HUES64 (cell line): ENCODE measurements at regions not wholly inside any gene's neighbourhood (a gene's known extent, or its start where the extent isn't known, plus 50 kb on each side); places are given as distances from the start of the nearest gene placed in this dataset.

Experiments used
- H3K27ac ChIP-seq: 2 replicates; pipeline ENCODE4 v1.7.0; 2013; ENCODE audit warnings: low read depth, low read length, inconsistent platforms
- H3K27me3 ChIP-seq: 2 replicates; pipeline ENCODE4 v1.6.1; 2013; ENCODE audit warnings: mild to moderate bottlenecking, low read length; ENCODE audit not compliant: insufficient read depth
- H3K36me3 ChIP-seq: 2 replicates; pipeline ENCODE4 v1.6.1; 2013; ENCODE audit warnings: mild to moderate bottlenecking, low read length; ENCODE audit not compliant: insufficient read depth
- H3K4me1 ChIP-seq: 2 replicates; pipeline ENCODE4 v1.6.1; 2013; ENCODE audit warnings: mild to moderate bottlenecking, low read length, moderate library complexity; ENCODE audit not compliant: insufficient read depth
- H3K4me3 ChIP-seq: 2 replicates; pipeline ENCODE4 v1.5.1; 2013; ENCODE audit warnings: mild to moderate bottlenecking, low read length, moderate library complexity
- H3K9ac ChIP-seq: 2 replicates; pipeline ENCODE4 v1.6.1; 2013; ENCODE audit warnings: mild to moderate bottlenecking, low read depth, low read length
- H3K9me3 ChIP-seq: 2 replicates; pipeline ENCODE4 v1.6.1; 2013; ENCODE audit warnings: low read depth, low read length; ENCODE audit not compliant: insufficient read depth
- WGBS: fragments of 150-250, 120-280 bp; methylation state at CpG from one replicate; pipeline ENCODE4 v1.1.7; 2013; ENCODE audit warnings: missing lambda C conversion rate; 5-methylcytosine and 5-hydroxymethylcytosine counted together

- Histone ChIP-seq H3K4me1 (no peaks in the 10 kb centered on the region), H3K27me3 (no peaks in the 10 kb centered on the region), H3K27ac (no peak overlapping the region), H3K36me3 (no peaks in the 10 kb centered on the region), H3K9me3 (no peaks in the 10 kb centered on the region), H3K4me3 (no peak overlapping the region), H3K9ac (no peak overlapping the region)
- 100% methylated on average over 1 of the region's 1 CpG for WGBS
These were observed 127.7 kb downstream of the LACC1 start for GRCh38 chr13:44007451-44007850.

GRCh38 chr13:44011036-44011435 is 131.3 kb downstream of the LACC1 start:
- H3K36me3 ChIP-seq: no peaks in the 10 kb centered on the region
- H3K4me1 ChIP-seq: no peaks in the 10 kb centered on the region
- no peak overlapping the region for H3K9ac ChIP-seq
- no peaks in the 10 kb centered on the region for H3K27me3 ChIP-seq
- no peak overlapping the region for H3K4me3 ChIP-seq
- WGBS: 100% methylated on average over 2 of the region's 2 CpGs
- H3K27ac ChIP-seq: no peak overlapping the region
- H3K9me3 ChIP-seq: no peaks in the 10 kb centered on the region

- no peaks in the 10 kb centered on the region for H3K4me1 ChIP-seq
- no peaks in the 10 kb centered on the region for H3K36me3 ChIP-seq
- no peak overlapping the region for H3K9ac ChIP-seq
- 96% methylated on average over 7 of the region's 8 CpGs for WGBS
- no peak overlapping the region for H3K27ac ChIP-seq
- no peaks in the 10 kb centered on the region for H3K9me3 ChIP-seq
- H3K4me3 ChIP-seq: no peak overlapping the region
- H3K27me3 ChIP-seq: no peaks in the 10 kb centered on the region
These were observed 133.4 kb downstream of the LACC1 start for GRCh38 chr13:44012910-44013757.

GRCh38 chr13:44013758-44014291 is 134.1 kb downstream of the LACC1 start:
- WGBS: 92% methylated on average over 4 of the region's 4 CpGs

GRCh38 chr13:44014501-44014900 is 134.8 kb downstream of the LACC1 start:
- no peak overlapping the region for H3K9ac ChIP-seq
- no peaks in the 10 kb centered on the region for H3K36me3 ChIP-seq
- no peak overlapping the region for H3K27ac ChIP-seq
- H3K4me3 ChIP-seq: no peak overlapping the region
- H3K27me3 ChIP-seq: no peaks in the 10 kb centered on the region
- no peaks in the 10 kb centered on the region for H3K9me3 ChIP-seq
- 91% methylated on average over 8 of the region's 8 CpGs for WGBS
- no peaks in the 10 kb centered on the region for H3K4me1 ChIP-seq

More at GRCh38 chr13:44013758-44014291, 134.1 kb downstream of the LACC1 start:
- Histone ChIP-seq H3K9ac (no peak overlapping the region), H3K9me3 (no peaks in the 10 kb centered on the region), H3K27me3 (no peaks in the 10 kb centered on the region), H3K4me1 (no peaks in the 10 kb centered on the region), H3K36me3 (no peaks in the 10 kb centered on the region), H3K27ac (no peak overlapping the region), H3K4me3 (no peak overlapping the region)

- no peaks in the 10 kb centered on the region for H3K36me3 ChIP-seq
- WGBS: 93% methylated on average over 5 of the region's 5 CpGs
These were observed 135.4 kb downstream of the LACC1 start for GRCh38 chr13:44015118-44015517.

GRCh38 chr13:44015811-44016210 is 136.1 kb downstream of the LACC1 start:
- no peaks in the 10 kb centered on the region for H3K4me1 ChIP-seq
- no peak overlapping the region for H3K27ac ChIP-seq

More at GRCh38 chr13:44015118-44015517, 135.4 kb downstream of the LACC1 start:
- H3K9ac ChIP-seq: no peak overlapping the region
- no peaks in the 10 kb centered on the region for H3K27me3 ChIP-seq
- no peaks in the 10 kb centered on the region for H3K9me3 ChIP-seq
- H3K4me3 ChIP-seq: no peak overlapping the region
- no peak overlapping the region for H3K27ac ChIP-seq
- H3K4me1 ChIP-seq: no peaks in the 10 kb centered on the region

GRCh38 chr13:44017756-44018309 is 138.1 kb downstream of the LACC1 start:
- Histone ChIP-seq H3K27ac (no peak overlapping the region), H3K4me1 (no peaks in the 10 kb centered on the region), H3K9me3 (no peaks in the 10 kb centered on the region), H3K27me3 (no peaks in the 10 kb centered on the region), H3K9ac (no peak overlapping the region), H3K36me3 (no peaks in the 10 kb centered on the region), H3K4me3 (no peak overlapping the region)
- WGBS: 87% methylated on average over 5 of the region's 5 CpGs

More at GRCh38 chr13:44015811-44016210, 136.1 kb downstream of the LACC1 start:
- H3K27me3 ChIP-seq: no peaks in the 10 kb centered on the region
- no peak overlapping the region for H3K9ac ChIP-seq
- no peak overlapping the region for H3K4me3 ChIP-seq
- no peaks in the 10 kb centered on the region for H3K9me3 ChIP-seq
- H3K36me3 ChIP-seq: no peaks in the 10 kb centered on the region
- 94% methylated on average over 6 of the region's 6 CpGs for WGBS

GRCh38 chr13:44019651-44020050 is 139.9 kb downstream of the LACC1 start:
- H3K27me3 ChIP-seq: no peaks in the 10 kb centered on the region
- no peaks in the 10 kb centered on the region for H3K9me3 ChIP-seq
- H3K9ac ChIP-seq: no peak overlapping the region
- 94% methylated on average over 4 of the region's 4 CpGs for WGBS
- H3K36me3 ChIP-seq: no peaks in the 10 kb centered on the region
- H3K4me3 ChIP-seq: no peak overlapping the region
- H3K4me1 ChIP-seq: no peaks in the 10 kb centered on the region
- no peak overlapping the region for H3K27ac ChIP-seq

GRCh38 chr13:44021422-44021821 is 141.7 kb downstream of the LACC1 start:
- H3K36me3 ChIP-seq: no peaks in the 10 kb centered on the region
- H3K9ac ChIP-seq: no peak overlapping the region
- H3K9me3 ChIP-seq: no peaks in the 10 kb centered on the region
- no peak overlapping the region for H3K27ac ChIP-seq
- no peak overlapping the region for H3K4me3 ChIP-seq
- no peaks in the 10 kb centered on the region for H3K27me3 ChIP-seq
- H3K4me1 ChIP-seq: no peaks in the 10 kb centered on the region
- WGBS: over 99% methylated on average over 3 of the region's 3 CpGs

- Histone ChIP-seq H3K4me3 (no peak overlapping the region), H3K27ac (no peak overlapping the region), H3K9me3 (no peaks in the 10 kb centered on the region), H3K27me3 (no peaks in the 10 kb centered on the region), H3K4me1 (no peaks in the 10 kb centered on the region), H3K36me3 (no peaks in the 10 kb centered on the region), H3K9ac (no peak overlapping the region)
- 96% methylated on average over 2 of the region's 2 CpGs for WGBS
These were observed 142.5 kb downstream of the LACC1 start for GRCh38 chr13:44022196-44022595.
